ENCODE measurements at regions not wholly inside any gene's neighbourhood (a gene's known extent, or its start where the extent isn't known, plus 50 kb on each side); places are given as distances from the start of the nearest gene placed in this dataset.
"Not testable (repeated sequence)": the region's sequence is repeated elsewhere in the genome, so short reads cannot be mapped to it uniquely, and the experiment has no call there.

DNA sequence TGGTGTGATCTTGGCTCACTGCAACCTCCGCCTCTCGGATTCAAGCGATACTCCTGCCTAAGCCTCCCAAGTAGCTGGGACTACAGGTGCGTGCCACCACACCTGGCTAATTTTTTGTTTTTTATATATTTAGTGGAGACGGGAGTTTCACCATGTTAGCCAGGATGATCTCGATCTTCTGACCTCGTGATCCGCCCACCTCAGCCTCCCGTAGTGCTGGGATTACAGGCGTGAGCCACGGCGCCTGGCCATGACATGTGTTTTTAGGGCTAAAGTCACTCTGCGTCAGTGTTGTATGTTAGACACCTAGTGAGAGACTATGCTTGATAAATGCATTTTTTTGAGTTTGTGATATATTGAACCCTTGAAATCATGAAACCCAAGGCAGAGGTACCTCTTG is 674.6 kb upstream of the CTNND2 start:
- CTCF ChIA-PET: not testable (repeated sequence)

DNA sequence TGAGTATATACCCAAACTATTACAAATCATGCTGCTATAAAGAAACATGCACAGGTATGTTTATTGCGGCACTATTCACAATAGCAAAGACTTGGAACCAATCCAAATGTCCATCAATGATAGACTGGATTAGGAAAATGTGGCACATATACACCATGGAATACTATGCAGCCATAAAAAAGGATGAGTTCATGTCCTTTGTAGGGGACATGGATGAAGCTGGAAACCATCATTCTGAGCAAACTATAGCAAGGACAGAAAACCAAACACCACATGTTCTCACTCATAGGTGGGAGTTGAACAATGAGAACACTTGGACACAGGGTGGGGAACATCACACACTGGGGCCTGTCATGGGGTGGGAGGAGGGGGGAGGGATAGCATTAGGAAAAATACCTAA is 672.7 kb upstream of the CTNND2 start:
- WGBS (ENCODE audit: insufficient coverage): no CpG with 5 or more reads among the region's 1 CpG
- DNase-seq; H3K27ac ChIP-seq (ENCODE audit: insufficient read depth in 1 of 2, low read depth in 1 of 2, low read length in 2 of 2, poor library complexity in 1 of 2, severe bottlenecking in 2 of 2); H3K36me3 ChIP-seq (ENCODE audit: control insufficient read depth in 4 of 4, insufficient read depth in 4 of 4, low read length in 3 of 4); CTCF ChIA-PET; H3K4me3 ChIP-seq (ENCODE audit: control insufficient read depth in 1 of 7, extremely low read depth in 1 of 7, insufficient read depth in 4 of 7, low read depth in 2 of 7, low read length in 6 of 7); POLR2A ChIA-PET; H3K9me3 ChIP-seq (ENCODE audit: control extremely low read depth in 1 of 5, control insufficient read depth in 4 of 5, insufficient read depth in 2 of 5, low read depth in 1 of 5, low read length in 4 of 5); H3K4me1 ChIP-seq (ENCODE audit: control extremely low read depth in 1 of 4, control insufficient read depth in 4 of 4, insufficient read depth in 4 of 4, low read length in 3 of 4); H3K27me3 ChIP-seq (replicated peaks in 2 of 5; ENCODE audit: control insufficient read depth in 4 of 5, insufficient read depth in 5 of 5, low read length in 4 of 5): not testable (repeated sequence)

More for the DNA sequence above, 674.6 kb upstream of the CTNND2 start:
- H3K27me3 ChIP-seq (replicated peaks in 2 of 5; ENCODE audit: control insufficient read depth in 4 of 5, insufficient read depth in 5 of 5, low read length in 4 of 5); DNase-seq; POLR2A ChIA-PET; H3K4me3 ChIP-seq (ENCODE audit: control insufficient read depth in 1 of 7, extremely low read depth in 1 of 7, insufficient read depth in 4 of 7, low read depth in 2 of 7, low read length in 6 of 7); H3K9me3 ChIP-seq (ENCODE audit: control extremely low read depth in 1 of 5, control insufficient read depth in 4 of 5, insufficient read depth in 2 of 5, low read depth in 1 of 5, low read length in 4 of 5); H3K27ac ChIP-seq (ENCODE audit: insufficient read depth in 1 of 2, low read depth in 1 of 2, low read length in 2 of 2, poor library complexity in 1 of 2, severe bottlenecking in 2 of 2); H3K36me3 ChIP-seq (ENCODE audit: control insufficient read depth in 4 of 4, insufficient read depth in 4 of 4, low read length in 3 of 4); H3K4me1 ChIP-seq (ENCODE audit: control extremely low read depth in 1 of 4, control insufficient read depth in 4 of 4, insufficient read depth in 4 of 4, low read length in 3 of 4): not testable (repeated sequence)
- WGBS (ENCODE audit: insufficient coverage): 89% methylated on average over 11 of the region's 13 CpGs

DNA sequence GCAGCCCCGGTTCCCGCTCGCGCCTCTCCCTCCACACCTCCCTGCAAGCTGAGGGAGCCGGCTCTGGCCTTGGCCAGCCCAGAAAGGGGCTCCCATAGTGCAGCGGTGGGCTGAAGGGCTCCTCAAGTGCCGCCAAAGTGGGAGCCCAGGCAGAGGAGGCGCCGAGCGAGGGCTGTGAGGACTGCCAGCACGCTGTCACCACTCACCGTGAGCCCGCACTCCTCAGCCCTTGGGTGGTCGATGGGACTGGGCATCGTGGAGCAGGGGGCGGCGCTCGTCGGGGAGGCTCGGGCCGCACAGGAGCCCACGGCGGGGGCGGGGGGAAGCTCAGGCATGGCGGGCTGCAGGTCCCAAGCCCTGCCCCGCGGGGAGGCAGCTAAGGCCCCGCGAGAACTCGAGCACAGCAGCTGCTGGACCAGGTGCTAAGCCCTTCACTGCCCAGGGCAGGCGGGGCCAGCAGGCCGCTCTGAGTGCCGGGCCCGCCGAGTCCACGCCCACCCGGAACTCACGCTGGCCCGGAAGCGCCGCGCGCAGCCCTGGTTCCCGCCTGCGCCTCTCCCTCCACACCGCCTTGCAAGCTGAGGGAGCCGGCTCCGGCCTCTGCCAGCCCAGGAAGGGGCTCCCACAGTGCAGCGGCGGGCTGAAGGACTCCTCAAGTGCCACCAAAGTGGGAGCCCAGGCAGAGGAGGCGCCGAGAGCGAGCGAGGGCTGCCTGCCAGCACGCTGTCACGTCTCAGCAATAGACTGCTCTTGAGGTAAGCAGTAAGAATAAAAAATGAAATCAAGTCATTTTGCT is 670.2 kb upstream of the CTNND2 start:
- H3K9me3 ChIP-seq (ENCODE audit: control extremely low read depth in 1 of 5, control insufficient read depth in 4 of 5, insufficient read depth in 2 of 5, low read depth in 1 of 5, low read length in 4 of 5): not testable (repeated sequence)

DNA sequence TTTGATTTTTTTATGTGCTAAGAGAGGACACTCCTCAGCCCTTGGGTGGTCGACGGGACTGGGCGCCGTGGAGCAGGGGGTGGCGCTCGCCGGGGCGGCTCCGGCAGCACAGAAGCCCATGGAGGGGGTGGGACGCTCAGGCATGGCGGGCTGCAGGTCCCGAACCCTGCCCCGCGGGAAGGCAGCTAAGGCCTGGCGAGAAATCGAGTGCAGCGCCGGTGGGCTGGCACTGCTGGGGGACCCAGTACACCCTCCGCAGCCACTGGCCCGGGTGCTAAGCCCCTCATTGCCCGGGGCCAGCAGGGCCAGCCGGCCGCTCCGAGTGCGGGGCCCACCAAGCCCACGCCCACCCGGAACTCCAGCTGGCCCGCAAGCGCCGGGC is 669.7 kb upstream of the CTNND2 start:
- CTCF ChIA-PET; H3K4me3 ChIP-seq (ENCODE audit: control insufficient read depth in 1 of 7, extremely low read depth in 1 of 7, insufficient read depth in 4 of 7, low read depth in 2 of 7, low read length in 6 of 7): not testable (repeated sequence)
- over 99% methylated on average over 16 of the region's 30 CpGs for WGBS (ENCODE audit: insufficient coverage)

More for the DNA sequence above, 670.2 kb upstream of the CTNND2 start:
- H3K4me1 ChIP-seq (ENCODE audit: control extremely low read depth in 1 of 4, control insufficient read depth in 4 of 4, insufficient read depth in 4 of 4, low read length in 3 of 4); DNase-seq; H3K36me3 ChIP-seq (ENCODE audit: control insufficient read depth in 4 of 4, insufficient read depth in 4 of 4, low read length in 3 of 4); H3K4me3 ChIP-seq (ENCODE audit: control insufficient read depth in 1 of 7, extremely low read depth in 1 of 7, insufficient read depth in 4 of 7, low read depth in 2 of 7, low read length in 6 of 7); CTCF ChIA-PET; H3K27me3 ChIP-seq (replicated peaks in 2 of 5; ENCODE audit: control insufficient read depth in 4 of 5, insufficient read depth in 5 of 5, low read length in 4 of 5); POLR2A ChIA-PET: not testable (repeated sequence)
- 96% methylated on average over 33 of the region's 56 CpGs for WGBS (ENCODE audit: insufficient coverage)
- H3K27ac ChIP-seq (ENCODE audit: insufficient read depth in 1 of 2, low read depth in 1 of 2, low read length in 2 of 2, poor library complexity in 1 of 2, severe bottlenecking in 2 of 2): peak overlapping the region in 1 of 2 experiments; percentile 25

DNA sequence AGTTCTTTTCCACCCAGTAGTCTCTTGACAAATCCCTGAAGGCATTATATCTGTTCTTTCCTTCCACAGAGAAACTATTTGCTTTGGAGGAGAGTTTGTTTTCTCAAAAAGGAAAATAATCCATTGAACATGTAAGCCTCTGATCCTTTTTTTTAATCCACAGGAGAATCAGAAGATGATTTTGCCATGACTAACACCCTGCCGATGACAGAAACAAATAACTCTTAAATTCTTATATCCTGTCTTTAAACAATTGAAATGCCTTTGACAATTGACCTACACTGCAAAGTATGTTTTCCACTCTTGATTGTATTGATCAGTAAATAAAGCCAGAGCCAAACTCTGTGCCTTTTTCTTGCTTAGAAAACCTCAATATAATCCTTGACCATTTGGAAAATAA is 666.4 kb upstream of the CTNND2 start:
- CTCF ChIA-PET: no interaction called here
- H3K27me3 ChIP-seq (replicated peaks in 2 of 5; ENCODE audit: control insufficient read depth in 4 of 5, insufficient read depth in 5 of 5, low read length in 4 of 5): no peaks in the 10 kb centered on the region

More for the DNA sequence above, 669.7 kb upstream of the CTNND2 start:
- H3K9me3 ChIP-seq (ENCODE audit: control extremely low read depth in 1 of 5, control insufficient read depth in 4 of 5, insufficient read depth in 2 of 5, low read depth in 1 of 5, low read length in 4 of 5); H3K36me3 ChIP-seq (ENCODE audit: control insufficient read depth in 4 of 4, insufficient read depth in 4 of 4, low read length in 3 of 4); POLR2A ChIA-PET; DNase-seq; H3K27ac ChIP-seq (ENCODE audit: insufficient read depth in 1 of 2, low read depth in 1 of 2, low read length in 2 of 2, poor library complexity in 1 of 2, severe bottlenecking in 2 of 2); H3K4me1 ChIP-seq (ENCODE audit: control extremely low read depth in 1 of 4, control insufficient read depth in 4 of 4, insufficient read depth in 4 of 4, low read length in 3 of 4); H3K27me3 ChIP-seq (replicated peaks in 2 of 5; ENCODE audit: control insufficient read depth in 4 of 5, insufficient read depth in 5 of 5, low read length in 4 of 5): not testable (repeated sequence)

DNA sequence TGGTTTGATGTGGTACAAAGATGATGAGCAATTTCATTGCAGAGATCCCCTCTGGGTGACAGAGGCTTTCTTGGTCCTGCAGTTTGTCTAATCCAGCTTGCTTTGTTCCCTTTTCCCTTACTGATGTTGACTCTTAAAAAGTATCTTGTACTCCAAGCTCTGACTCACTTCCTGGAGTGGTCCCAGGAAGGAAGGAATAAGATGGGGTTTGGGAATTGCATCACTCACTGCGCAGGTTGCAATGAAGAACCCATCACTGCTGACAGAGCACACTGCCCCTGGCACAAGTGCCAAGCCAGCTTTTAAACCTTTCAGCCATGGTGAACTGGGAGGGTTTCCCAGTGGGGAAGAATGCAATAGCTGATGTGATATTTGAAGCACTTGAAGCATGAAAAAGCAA is 662.2 kb upstream of the CTNND2 start:
- CTCF ChIA-PET: no interaction called here
- POLR2A ChIA-PET: no interaction called here
- WGBS (ENCODE audit: insufficient coverage): no CpG with 5 or more reads among the region's 1 CpG
- H3K9me3 ChIP-seq (ENCODE audit: control extremely low read depth in 1 of 5, control insufficient read depth in 4 of 5, insufficient read depth in 2 of 5, low read depth in 1 of 5, low read length in 4 of 5): no peaks in the 10 kb centered on the region
- no peaks in the 10 kb centered on the region for H3K27me3 ChIP-seq (replicated peaks in 2 of 5; ENCODE audit: control insufficient read depth in 4 of 5, insufficient read depth in 5 of 5, low read length in 4 of 5)
- H3K4me1 ChIP-seq (ENCODE audit: control extremely low read depth in 1 of 4, control insufficient read depth in 4 of 4, insufficient read depth in 4 of 4, low read length in 3 of 4): no peaks in the 10 kb centered on the region
- no peak for DNase-seq
- no peak overlapping the region for H3K4me3 ChIP-seq (ENCODE audit: control insufficient read depth in 1 of 7, extremely low read depth in 1 of 7, insufficient read depth in 4 of 7, low read depth in 2 of 7, low read length in 6 of 7)
- H3K27ac ChIP-seq (ENCODE audit: insufficient read depth in 1 of 2, low read depth in 1 of 2, low read length in 2 of 2, poor library complexity in 1 of 2, severe bottlenecking in 2 of 2): no peak overlapping the region
- no peaks in the 10 kb centered on the region for H3K36me3 ChIP-seq (ENCODE audit: control insufficient read depth in 4 of 4, insufficient read depth in 4 of 4, low read length in 3 of 4)

More for the DNA sequence above, 666.4 kb upstream of the CTNND2 start:
- Histone ChIP-seq H3K9me3 (ENCODE audit: control extremely low read depth in 1 of 5, control insufficient read depth in 4 of 5, insufficient read depth in 2 of 5, low read depth in 1 of 5, low read length in 4 of 5) (no peaks in the 10 kb centered on the region), H3K27ac (ENCODE audit: insufficient read depth in 1 of 2, low read depth in 1 of 2, low read length in 2 of 2, poor library complexity in 1 of 2, severe bottlenecking in 2 of 2) (no peak overlapping the region), H3K4me1 (ENCODE audit: control extremely low read depth in 1 of 4, control insufficient read depth in 4 of 4, insufficient read depth in 4 of 4, low read length in 3 of 4) (no peaks in the 10 kb centered on the region), H3K4me3 (ENCODE audit: control insufficient read depth in 1 of 7, extremely low read depth in 1 of 7, insufficient read depth in 4 of 7, low read depth in 2 of 7, low read length in 6 of 7) (no peak overlapping the region), H3K36me3 (ENCODE audit: control insufficient read depth in 4 of 4, insufficient read depth in 4 of 4, low read length in 3 of 4) (no peaks in the 10 kb centered on the region)
- POLR2A ChIA-PET: no interaction called here
- WGBS (ENCODE audit: insufficient coverage): 67% methylated on average over 1 of the region's 1 CpG
- no peak for DNase-seq

DNA sequence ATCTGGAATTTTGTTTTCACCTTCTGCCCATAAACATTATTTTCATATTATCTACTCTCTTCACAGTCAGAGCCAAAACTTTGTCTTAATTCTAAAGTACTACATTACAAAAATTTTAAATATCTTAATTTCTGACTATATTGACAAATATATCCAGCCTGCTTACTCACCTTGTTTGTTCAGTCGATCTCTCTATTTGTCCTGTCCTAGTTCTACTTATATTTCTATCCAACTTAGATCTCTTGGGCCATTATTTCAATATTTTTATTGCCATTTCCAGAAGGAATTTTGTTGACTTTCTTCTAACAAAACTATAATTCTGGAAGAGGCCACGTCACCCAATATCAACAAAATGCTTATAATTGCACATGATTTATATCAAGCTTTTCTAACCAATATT is 652.8 kb upstream of the CTNND2 start:
- POLR2A ChIA-PET: no interaction called here
- H3K27me3 ChIP-seq (replicated peaks in 2 of 5; ENCODE audit: control insufficient read depth in 4 of 5, insufficient read depth in 5 of 5, low read length in 4 of 5): no peaks in the 10 kb centered on the region
- no peaks in the 10 kb centered on the region for H3K9me3 ChIP-seq (ENCODE audit: control extremely low read depth in 1 of 5, control insufficient read depth in 4 of 5, insufficient read depth in 2 of 5, low read depth in 1 of 5, low read length in 4 of 5)
- H3K36me3 ChIP-seq (ENCODE audit: control insufficient read depth in 4 of 4, insufficient read depth in 4 of 4, low read length in 3 of 4): no peaks in the 10 kb centered on the region
- H3K27ac ChIP-seq (ENCODE audit: insufficient read depth in 1 of 2, low read depth in 1 of 2, low read length in 2 of 2, poor library complexity in 1 of 2, severe bottlenecking in 2 of 2): no peak overlapping the region
- H3K4me1 ChIP-seq (ENCODE audit: control extremely low read depth in 1 of 4, control insufficient read depth in 4 of 4, insufficient read depth in 4 of 4, low read length in 3 of 4): no peaks in the 10 kb centered on the region
- DNase-seq: no peak
- CTCF ChIA-PET: no interaction called here
- WGBS (ENCODE audit: insufficient coverage): 83% methylated on average over 1 of the region's 2 CpGs
- H3K4me3 ChIP-seq (ENCODE audit: control insufficient read depth in 1 of 7, extremely low read depth in 1 of 7, insufficient read depth in 4 of 7, low read depth in 2 of 7, low read length in 6 of 7): no peak overlapping the region

Measured in common myeloid progenitor, CD34-positive (primary cell).